Right lobe of liver (tissue), 6 donors: ENCODE measurements at regions not wholly inside any gene's neighbourhood (a gene's known extent, or its start where the extent isn't known, plus 50 kb on each side); places are given as distances from the start of the nearest gene placed in this dataset.
"Not testable (repeated sequence)": the region's sequence is repeated elsewhere in the genome, so short reads cannot be mapped to it uniquely, and the experiment has no call there.

ENCODE experiments used
- ATAC-seq, 4 donors: fragments of 200-7000 bp; cut with Tn5 transposase; one replicate each; pipeline ENCODE4 v1.9.1; 2020; ENCODE audit warnings: mild to moderate bottlenecking in 4 of 4, moderate library complexity in 4 of 4
- DNase-seq, 3 donors: peaks; one replicate each; pipeline ENCODE4 v3.0.0-alpha.2; 2020
- H3K27ac ChIP-seq, 3 donors: fragments of 200-600 bp; one replicate each; pipeline ENCODE4 v1.8.0; 2022
- H3K27me3 ChIP-seq, 2 donors: fragments of 200-600 bp; one replicate each; pipeline ENCODE4 v1.8.0; 2022
- H3K36me3 ChIP-seq, 4 donors: fragments of 200-600 bp; sonication (generic) in 1 of 4; one replicate each; pipeline versions ENCODE4 v1.5.1 to v1.8.0; 2017 to 2022; ENCODE audit warnings: control low read depth in 1 of 4
- H3K4me1 ChIP-seq, 4 donors: fragments of 200-600 bp; sonication (generic) in 1 of 4; one replicate each; pipeline versions ENCODE4 v1.5.1 to v1.8.0; 2017 to 2022; ENCODE audit warnings: control low read depth in 1 of 4
- H3K4me3 ChIP-seq, 3 donors: fragments of 200-600 bp; one replicate each; pipeline ENCODE4 v1.8.0; 2022
- H3K9me3 ChIP-seq, 4 donors: fragments of 200-600 bp; sonication (generic) in 1 of 4; one replicate each; pipeline versions ENCODE4 v1.5.1 to v1.8.0; 2017 to 2022; ENCODE audit warnings: control low read depth in 1 of 4
- WGBS: methylation state at CpG from one replicate; pipeline ENCODE4 v1.1.6; 2018; ENCODE audit warnings: low coverage, low lambda C conversion rate; ENCODE audit not compliant: insufficient coverage; ENCODE audit errors: missing lambda C conversion rate; 5-methylcytosine and 5-hydroxymethylcytosine counted together
- intact Hi-C, 2 donors: fragments of 100-400 bp; cut with DNase I; formaldehyde crosslinking; loops; one replicate each; pipeline versions ENCODE4 v1.11.2 to v1.14.1; 2022
- small RNA-seq, 2 experiments: library from RNA; depleted of rRNA; stranded (forward); fragments of <200 nt; gene quantifications; one replicate each; pipeline ENCODE3, GENCODE V24; 2016
- donor health status: DM: no; HTN: yes; CAD: no.
- donor health status: DM: no; HTN: no; CAD: no.
- donor health status: DM: no; HTN: no; CAD: no.
- donor health status: DM: no; HTN: yes; CAD: no.
- donor health status: DM: no; HTN: yes; CAD: no.

GRCh38 chr16:29059575-29059974 lies 74.7 kb downstream of the LAT start:
- H3K27ac ChIP-seq, H3K4me1 ChIP-seq, intact Hi-C loops, ATAC-seq, H3K9me3 ChIP-seq, H3K27me3 ChIP-seq, H3K4me3 ChIP-seq, H3K36me3 ChIP-seq, DNase-seq: not testable (repeated sequence)
- WGBS: no CpG with 5 or more reads among the region's 5 CpGs

Small RNA genes in the stretch of these regions (small RNA-seq; reads per million reads assigned to genes)
- gene AC025279.1 (0 reads per million in 2 experiments), gene SNX29P2 (0 to 0.13 reads per million in 2 experiments)
